Mesodermal cell (in vitro differentiated cells): ENCODE measurements at regions not wholly inside any gene's neighbourhood (a gene's known extent, or its start where the extent isn't known, plus 50 kb on each side); places are given as distances from the start of the nearest gene placed in this dataset.

Experiments used
- H3K27ac ChIP-seq: 2 replicates; pipeline ENCODE4 v1.7.0; 2013; ENCODE audit warnings: mild to moderate bottlenecking, low read depth, low read length, moderate library complexity; ENCODE audit not compliant: severe bottlenecking
- H3K36me3 ChIP-seq: 2 replicates; pipeline ENCODE4 v1.7.1; 2013; ENCODE audit warnings: mild to moderate bottlenecking, low read length, moderate library complexity; ENCODE audit not compliant: control insufficient read depth, insufficient read depth
- H3K4me1 ChIP-seq: one replicate; pipeline ENCODE4 v1.7.1; 2013; ENCODE audit warnings: mild to moderate bottlenecking, low read length; ENCODE audit not compliant: insufficient read depth, control insufficient read depth, poor library complexity, severe bottlenecking
- H3K4me3 ChIP-seq: 2 replicates; pipeline ENCODE4 v1.7.0; 2013; ENCODE audit warnings: low read length, control low read depth, mild to moderate bottlenecking; ENCODE audit not compliant: insufficient read depth, poor library complexity, severe bottlenecking; ENCODE audit errors: extremely low read depth
- H3K9me3 ChIP-seq: 2 replicates; pipeline ENCODE4 v1.7.1; 2013; ENCODE audit warnings: mild to moderate bottlenecking, low read length, moderate library complexity; ENCODE audit not compliant: control insufficient read depth
- WGBS, 2 experiments: methylation state at CpG; one replicate each; pipeline ENCODE4 v1.1.5; 2013; ENCODE audit warnings: missing lambda C conversion rate in 2 of 2; ENCODE audit not compliant: insufficient coverage in 2 of 2; 5-methylcytosine and 5-hydroxymethylcytosine counted together

- Histone ChIP-seq H3K4me3 (no peak overlapping the region), H3K27ac (no peak overlapping the region), H3K4me1 (no peaks in the 10 kb centered on the region), H3K9me3 (no peaks in the 10 kb centered on the region), H3K36me3 (no peaks in the 10 kb centered on the region)
- 82 to 100% methylated on average over 1 of the region's 1 CpG for WGBS, 2 experiments
These were observed 1017.6 kb downstream of the PCDH9 start for GRCh38 chr13:66212511-66212910.

- no peaks in the 10 kb centered on the region for H3K4me1 ChIP-seq
- no peaks in the 10 kb centered on the region for H3K9me3 ChIP-seq
- H3K4me3 ChIP-seq = no peak overlapping the region
- 81 to 90% methylated on average over 2 to 3 of the region's 3 CpGs for WGBS, 2 experiments
- H3K27ac ChIP-seq = peak overlapping the region; percentile 13
- no peaks in the 10 kb centered on the region for H3K36me3 ChIP-seq
These were observed 1019.5 kb downstream of the PCDH9 start for GRCh38 chr13:66210677-66211076.

- no peaks in the 10 kb centered on the region for H3K36me3 ChIP-seq
- no CpG with 5 or more reads among the region's 3 CpGs for WGBS, 2 experiments
- H3K27ac ChIP-seq = no peak overlapping the region
These were observed 1021.5 kb downstream of the PCDH9 start for GRCh38 chr13:66208589-66208988.

GRCh38 chr13:66207610-66208009, 1022.5 kb downstream of the PCDH9 start:
- Histone ChIP-seq H3K4me1 (no peaks in the 10 kb centered on the region), H3K36me3 (no peaks in the 10 kb centered on the region), H3K27ac (no peak overlapping the region), H3K4me3 (no peak overlapping the region), H3K9me3 (no peaks in the 10 kb centered on the region)
- WGBS, 2 experiments = 93 to 100% methylated on average over 1 of the region's 1 CpG

More at GRCh38 chr13:66208589-66208988, 1021.5 kb downstream of the PCDH9 start:
- Histone ChIP-seq H3K4me3 (no peak overlapping the region), H3K4me1 (no peaks in the 10 kb centered on the region), H3K9me3 (no peaks in the 10 kb centered on the region)

GRCh38 chr13:66205807-66206206, 1024.3 kb downstream of the PCDH9 start:
- Histone ChIP-seq H3K4me3 (no peak overlapping the region), H3K4me1 (no peaks in the 10 kb centered on the region), H3K9me3 (no peaks in the 10 kb centered on the region), H3K36me3 (no peaks in the 10 kb centered on the region), H3K27ac (no peak overlapping the region)
- WGBS, 2 experiments = 67 to 100% methylated on average over 1 of the region's 2 CpGs

GRCh38 chr13:66200555-66200954, 1029.6 kb downstream of the PCDH9 start:
- H3K9me3 ChIP-seq = no peaks in the 10 kb centered on the region

GRCh38 chr13:66195238-66195637, 1034.9 kb downstream of the PCDH9 start:
- no peaks in the 10 kb centered on the region for H3K4me1 ChIP-seq
- H3K27ac ChIP-seq = no peak overlapping the region
- H3K9me3 ChIP-seq = no peaks in the 10 kb centered on the region
- H3K4me3 ChIP-seq = no peak overlapping the region
- H3K36me3 ChIP-seq = no peaks in the 10 kb centered on the region
- no CpG with 5 or more reads among the region's 1 CpG for WGBS, 2 experiments

More at GRCh38 chr13:66200555-66200954, 1029.6 kb downstream of the PCDH9 start:
- Histone ChIP-seq H3K27ac (no peak overlapping the region), H3K4me1 (no peaks in the 10 kb centered on the region), H3K36me3 (no peaks in the 10 kb centered on the region), H3K4me3 (no peak overlapping the region)

- H3K4me3 ChIP-seq = no peak overlapping the region
- no peaks in the 10 kb centered on the region for H3K9me3 ChIP-seq
- no CpG with 5 or more reads among the region's 1 CpG for WGBS, 2 experiments
- no peaks in the 10 kb centered on the region for H3K4me1 ChIP-seq
- H3K27ac ChIP-seq = no peak overlapping the region
- no peaks in the 10 kb centered on the region for H3K36me3 ChIP-seq
These were observed 1040.2 kb downstream of the PCDH9 start for GRCh38 chr13:66189986-66190385.

- Histone ChIP-seq H3K27ac (no peak overlapping the region), H3K4me3 (no peak overlapping the region), H3K36me3 (no peaks in the 10 kb centered on the region), H3K4me1 (no peaks in the 10 kb centered on the region), H3K9me3 (no peaks in the 10 kb centered on the region)
- 100% methylated on average over 1 of the region's 2 CpGs for WGBS, 2 experiments
These were observed 1049.3 kb downstream of the PCDH9 start for GRCh38 chr13:66180836-66181235.

- Histone ChIP-seq H3K9me3 (no peaks in the 10 kb centered on the region), H3K36me3 (no peaks in the 10 kb centered on the region), H3K4me3 (no peak overlapping the region), H3K27ac (no peak overlapping the region), H3K4me1 (no peaks in the 10 kb centered on the region)
- WGBS, 2 experiments = no CpG with 5 or more reads among the region's 1 CpG
These were observed 1058.2 kb downstream of the PCDH9 start for GRCh38 chr13:66171920-66172319.

GRCh38 chr13:66162470-66162869, 1067.7 kb downstream of the PCDH9 start:
- Histone ChIP-seq H3K4me3 (no peak overlapping the region), H3K27ac (no peak overlapping the region), H3K9me3 (no peaks in the 10 kb centered on the region), H3K36me3 (no peaks in the 10 kb centered on the region), H3K4me1 (no peaks in the 10 kb centered on the region)
- 50% methylated on average over 2 of the region's 2 CpGs; no CpG with 5 or more reads in 1 of the 2 experiments for WGBS, 2 experiments
